Esophagus squamous epithelium (tissue), 4 donors: ENCODE measurements at regions not wholly inside any gene's neighbourhood (a gene's known extent, or its start where the extent isn't known, plus 50 kb on each side); places are given as distances from the start of the nearest gene placed in this dataset.

Source experiments
- CTCF ChIP-seq, 6 experiments: fragments of 450-650 bp in 4 of 6; fragments of 200-600 bp in 2 of 6; sonication (generic) in 2 of 6; IDR thresholded peaks; one replicate each; pipeline ENCODE4 v1.5.1; 2016 to 2019; ENCODE audit warnings: antibody characterized with exemption in 6 of 6, mild to moderate bottlenecking in 4 of 6, moderate library complexity in 4 of 6
- POLR2A ChIP-seq, 4 donors: fragments of 450-650 bp; IDR thresholded peaks; one replicate each; pipeline ENCODE4 v1.6.1; 2017; ENCODE audit warnings: antibody characterized with exemption in 4 of 4, mild to moderate bottlenecking in 4 of 4, moderate library complexity in 3 of 4

- TF ChIP-seq CTCF (IDR thresholded peaks at IDR 0.05) (no peak), POLR2A (IDR thresholded peaks at IDR 0.05) (no peak)
Measured at GRCh38 chr2:236826606-236827156, 257.1 kb downstream of the ACKR3 start.
